ENCODE measurements at regions not wholly inside any gene's neighbourhood (a gene's known extent, or its start where the extent isn't known, plus 50 kb on each side); places are given as distances from the start of the nearest gene placed in this dataset.

- DNase-seq: no peak
These were observed 157.9 kb downstream of the TLE3 start for GRCh38 chr15:69939513-69940440.

- DNase-seq: no peak
These were observed 157.0 kb downstream of the TLE3 start for GRCh38 chr15:69940441-69941300.

GRCh38 chr15:69941301-69941605, 156.5 kb downstream of the TLE3 start:
- no peak for DNase-seq

- DNase-seq: no peak
These were observed 155.8 kb downstream of the TLE3 start for GRCh38 chr15:69941706-69942495.

GRCh38 chr15:69943637-69944036, 154.1 kb downstream of the TLE3 start:
- DNase-seq: no peak

GRCh38 chr15:69945729-69946128, 152.0 kb downstream of the TLE3 start:
- DNase-seq: no peak

- no peak for DNase-seq
These were observed 150.8 kb downstream of the TLE3 start for GRCh38 chr15:69946870-69947269.

GRCh38 chr15:69947394-69947793, 150.3 kb downstream of the TLE3 start:
- no peak for DNase-seq

- DNase-seq: no peak
These were observed 148.2 kb downstream of the TLE3 start for GRCh38 chr15:69949485-69949884.

GRCh38 chr15:69951256-69951897, 146.3 kb downstream of the TLE3 start:
- no peak for DNase-seq

GRCh38 chr15:69951898-69952555, 145.7 kb downstream of the TLE3 start:
- DNase-seq: no peak

GRCh38 chr15:69953051-69953450, 144.7 kb downstream of the TLE3 start:
- no peak for DNase-seq

GRCh38 chr15:69953816-69954215, 143.9 kb downstream of the TLE3 start:
- DNase-seq: no peak

- no peak for DNase-seq
These were observed 143.1 kb downstream of the TLE3 start for GRCh38 chr15:69954666-69955065.

GRCh38 chr15:69955240-69955894, 142.3 kb downstream of the TLE3 start:
- DNase-seq: no peak

- no peak for DNase-seq
These were observed 141.3 kb downstream of the TLE3 start for GRCh38 chr15:69956417-69956816.

- peak; percentile 10 for DNase-seq
These were observed 140.5 kb downstream of the TLE3 start for GRCh38 chr15:69957175-69957574.

- no peak for DNase-seq
These were observed 139.1 kb downstream of the TLE3 start for GRCh38 chr15:69958496-69959084.

GRCh38 chr15:69962561-69962960, 135.2 kb downstream of the TLE3 start:
- no peak for DNase-seq

- DNase-seq: no peak
These were observed 134.3 kb downstream of the TLE3 start for GRCh38 chr15:69963385-69963784.

- no peak for DNase-seq
These were observed 125.9 kb downstream of the TLE3 start for GRCh38 chr15:69971771-69972170.
